ENCODE measurements at regions not wholly inside any gene's neighbourhood (a gene's known extent, or its start where the extent isn't known, plus 50 kb on each side); places are given as distances from the start of the nearest gene placed in this dataset.

- CTCF ChIA-PET: no interaction called here
- H3K9me3 ChIP-seq (ENCODE audit: low read length): no peaks in the 10 kb centered on the region
- H3K4me3 ChIP-seq (ENCODE audit: low read length): no peak overlapping the region
- intact Hi-C loops (cut with micrococcal nuclease): no loop called here
- H2AFZ ChIP-seq (ENCODE audit: low read length): peak overlapping the region; percentile 50; the same call in 1 of the 2 replicates
- no peaks in the 10 kb centered on the region for H3K36me3 ChIP-seq (ENCODE audit: low read depth, low read length)
- H3K4me1 ChIP-seq (ENCODE audit: insufficient read depth, low read length): 0 out of 2 replicates have a peak, but pooled peaks cover 6% of the 10 kb centered on the region
- H3K27ac ChIP-seq (ENCODE audit: low read length): 0 out of 2 replicates have a peak overlapping the region, but pooled peaks have one; percentile 9
- no peak for TF ChIP-seq CTCF (conservative IDR thresholded peaks at IDR 0.05; ENCODE audit: low read depth, low read length)
- no peak for TF ChIP-seq EZH2 (IDR thresholded peaks at IDR 0.05; ENCODE audit: low read length, unreplicated experiment)
- TF ChIP-seq EZH2phosphoT487 (IDR thresholded peaks at IDR 0.05; ENCODE audit: borderline replicate concordance, low read length): no peak
- no peak overlapping the region for H3K4me2 ChIP-seq (ENCODE audit: low read length)
- no peaks in the 10 kb centered on the region for H3F3A ChIP-seq (ENCODE audit: low read length, unreplicated experiment)
- POLR2A ChIA-PET (ENCODE audit: unreplicated experiment): interaction anchor here (0.7 kb wide), 1 partner anchor 12 kb away, joined by 8 read pairs; no protein-coding TSS in a partner anchor
- ATAC-seq (no peak), DNase-seq (peak; percentile 65)
- H3K79me2 ChIP-seq (ENCODE audit: low read length): no peaks in the 10 kb centered on the region
- no peaks in the 10 kb centered on the region for H3K9me2 ChIP-seq (replicated peaks; ENCODE audit: low read length)
- no peaks in the 10 kb centered on the region for H3K27me3 ChIP-seq (ENCODE audit: low read length)
- no peaks in the 10 kb centered on the region for H4K20me1 ChIP-seq (ENCODE audit: low read length)
- no peak overlapping the region for H3K9ac ChIP-seq (ENCODE audit: low read length)
- BruUV-seq (replicated peaks): no TSS peak
Measured at GRCh38 chr4:152220201-152220666, 315.7 kb downstream of the FBXW7 start.

- ATAC-seq: no peak
- BruUV-seq (replicated peaks): no TSS peak
- no peaks in the 10 kb centered on the region for H3K9me3 ChIP-seq (ENCODE audit: low read length)
- no peaks in the 10 kb centered on the region for H3K27me3 ChIP-seq (ENCODE audit: low read length)
- no peaks in the 10 kb centered on the region for H3F3A ChIP-seq (ENCODE audit: low read length, unreplicated experiment)
- CTCF ChIA-PET: no interaction called here
- H3K9ac ChIP-seq (ENCODE audit: low read length): no peak overlapping the region
- no peak for DNase-seq
- H3K4me3 ChIP-seq (ENCODE audit: low read length): no peak overlapping the region
- H4K20me1 ChIP-seq (ENCODE audit: low read length): no peaks in the 10 kb centered on the region
- H2AFZ ChIP-seq (ENCODE audit: low read length): no peak overlapping the region
- 0 out of 2 replicates have a peak, but pooled peaks cover 6% of the 10 kb centered on the region for H3K4me1 ChIP-seq (ENCODE audit: insufficient read depth, low read length)
- H3K4me2 ChIP-seq (ENCODE audit: low read length): no peak overlapping the region
- no peak overlapping the region for H3K27ac ChIP-seq (ENCODE audit: low read length)
- no peak for TF ChIP-seq EZH2phosphoT487 (IDR thresholded peaks at IDR 0.05; ENCODE audit: borderline replicate concordance, low read length)
- no peak for TF ChIP-seq EZH2 (IDR thresholded peaks at IDR 0.05; ENCODE audit: low read length, unreplicated experiment)
- no peak for TF ChIP-seq CTCF (conservative IDR thresholded peaks at IDR 0.05; ENCODE audit: low read depth, low read length)
- POLR2A ChIA-PET (ENCODE audit: unreplicated experiment): no interaction called here
- H3K79me2 ChIP-seq (ENCODE audit: low read length): no peaks in the 10 kb centered on the region
- intact Hi-C loops (cut with micrococcal nuclease): no loop called here
- no peaks in the 10 kb centered on the region for H3K9me2 ChIP-seq (replicated peaks; ENCODE audit: low read length)
- H3K36me3 ChIP-seq (ENCODE audit: low read depth, low read length): no peaks in the 10 kb centered on the region
Measured at GRCh38 chr4:152218576-152218975, 317.3 kb downstream of the FBXW7 start.

- no peak for DNase-seq
- H3K27ac ChIP-seq (ENCODE audit: low read length): no peak overlapping the region
- H3F3A ChIP-seq (ENCODE audit: low read length, unreplicated experiment): no peaks in the 10 kb centered on the region
- H3K4me3 ChIP-seq (ENCODE audit: low read length): no peak overlapping the region
- H4K20me1 ChIP-seq (ENCODE audit: low read length): no peaks in the 10 kb centered on the region
- 0 out of 2 replicates have a peak, but pooled peaks cover 6% of the 10 kb centered on the region for H3K4me1 ChIP-seq (ENCODE audit: insufficient read depth, low read length)
- H3K9ac ChIP-seq (ENCODE audit: low read length): no peak overlapping the region
- H3K36me3 ChIP-seq (ENCODE audit: low read depth, low read length): no peaks in the 10 kb centered on the region
- H3K9me3 ChIP-seq (ENCODE audit: low read length): no peaks in the 10 kb centered on the region
- H3K4me2 ChIP-seq (ENCODE audit: low read length): no peak overlapping the region
- no peak overlapping the region for H2AFZ ChIP-seq (ENCODE audit: low read length)
- no peak for TF ChIP-seq CTCF (conservative IDR thresholded peaks at IDR 0.05; ENCODE audit: low read depth, low read length)
- no peak for TF ChIP-seq EZH2phosphoT487 (IDR thresholded peaks at IDR 0.05; ENCODE audit: borderline replicate concordance, low read length)
- TF ChIP-seq EZH2 (IDR thresholded peaks at IDR 0.05; ENCODE audit: low read length, unreplicated experiment): no peak
- H3K27me3 ChIP-seq (ENCODE audit: low read length): no peaks in the 10 kb centered on the region
- ChIA-PET POLR2A (ENCODE audit: unreplicated experiment) (no interaction called here), CTCF (no interaction called here)
- intact Hi-C loops (cut with micrococcal nuclease): no loop called here
- no peaks in the 10 kb centered on the region for H3K79me2 ChIP-seq (ENCODE audit: low read length)
- ATAC-seq: no peak
- no peaks in the 10 kb centered on the region for H3K9me2 ChIP-seq (replicated peaks; ENCODE audit: low read length)
- BruUV-seq (replicated peaks): no TSS peak
Measured at GRCh38 chr4:152217896-152218295, 318.0 kb downstream of the FBXW7 start.

All from PC-3 (cell line).